ENCODE measurements at regions not wholly inside any gene's neighbourhood (a gene's known extent, or its start where the extent isn't known, plus 50 kb on each side); places are given as distances from the start of the nearest gene placed in this dataset.
"Not testable (repeated sequence)": the region's sequence is repeated elsewhere in the genome, so short reads cannot be mapped to it uniquely, and the experiment has no call there.

- no peak for DNase-seq (ENCODE audit: missing footprints)
- intact Hi-C loops (cut with DNase I), result no loop called here
- no peak for ATAC-seq
These were observed 275.2 kb downstream of the TRIML1 start for GRCh38 chr4:188414441-188414840.

- no peak for ATAC-seq
- intact Hi-C loops (cut with DNase I), result no loop called here
- DNase-seq (ENCODE audit: missing footprints), result no peak
These were observed 277.9 kb downstream of the TRIML1 start for GRCh38 chr4:188417181-188417580.

GRCh38 chr4:188423039-188423438 is 283.8 kb downstream of the TRIML1 start:
- no peak for DNase-seq (ENCODE audit: missing footprints)
- no peak for ATAC-seq
- intact Hi-C loops (cut with DNase I), result no loop called here

- DNase-seq (ENCODE audit: missing footprints) (no peak), ATAC-seq (no peak)
- intact Hi-C loops (cut with DNase I), result no loop called here
These were observed 289.7 kb downstream of the TRIML1 start for GRCh38 chr4:188428935-188429334.

GRCh38 chr4:188429965-188430364 is 290.7 kb downstream of the TRIML1 start:
- intact Hi-C loops (cut with DNase I), result no loop called here
- no peak for DNase-seq (ENCODE audit: missing footprints)
- no peak for ATAC-seq

GRCh38 chr4:188430384-188430783 is 291.1 kb downstream of the TRIML1 start:
- intact Hi-C loops (cut with DNase I), result no loop called here
- ATAC-seq, result peak; percentile 80
- no peak for DNase-seq (ENCODE audit: missing footprints)

- ATAC-seq, result no peak
- intact Hi-C loops (cut with DNase I), result no loop called here
- DNase-seq (ENCODE audit: missing footprints), result no peak
These were observed 293.1 kb downstream of the TRIML1 start for GRCh38 chr4:188432328-188432727.

GRCh38 chr4:188433741-188434315 is 294.6 kb downstream of the TRIML1 start:
- ATAC-seq (no peak), DNase-seq (ENCODE audit: missing footprints) (no peak)
- intact Hi-C loops (cut with DNase I), result no loop called here

GRCh38 chr4:188434643-188435042 is 295.4 kb downstream of the TRIML1 start:
- ATAC-seq (no peak), DNase-seq (ENCODE audit: missing footprints) (no peak)
- intact Hi-C loops (cut with DNase I), result no loop called here

- peak; percentile 25 for DNase-seq (ENCODE audit: missing footprints)
- intact Hi-C loops (cut with DNase I), result no loop called here
- no peak for ATAC-seq
These were observed 296.1 kb downstream of the TRIML1 start for GRCh38 chr4:188435381-188435780.

GRCh38 chr4:188437535-188437934 is 298.3 kb downstream of the TRIML1 start:
- intact Hi-C loops (cut with DNase I), result no loop called here
- ATAC-seq (no peak), DNase-seq (ENCODE audit: missing footprints) (no peak)

- intact Hi-C loops (cut with DNase I); DNase-seq (ENCODE audit: missing footprints); ATAC-seq: not testable (repeated sequence)
These were observed 299.2 kb downstream of the TRIML1 start for GRCh38 chr4:188438391-188438824.

- ATAC-seq (peak; percentile 89), DNase-seq (ENCODE audit: missing footprints) (no peak)
- intact Hi-C loops (cut with DNase I), result no loop called here
These were observed 300.5 kb downstream of the TRIML1 start for GRCh38 chr4:188439641-188440311.

- ATAC-seq (no peak), DNase-seq (ENCODE audit: missing footprints) (no peak)
- intact Hi-C loops (cut with DNase I), result no loop called here
These were observed 305.3 kb downstream of the TRIML1 start for GRCh38 chr4:188444500-188444899.

GRCh38 chr4:188448996-188449395 is 309.8 kb downstream of the TRIML1 start:
- DNase-seq (ENCODE audit: missing footprints); intact Hi-C loops (cut with DNase I); ATAC-seq: not testable (repeated sequence)

- intact Hi-C loops (cut with DNase I), result no loop called here
- DNase-seq (ENCODE audit: missing footprints) (no peak), ATAC-seq (no peak)
These were observed 311.3 kb downstream of the TRIML1 start for GRCh38 chr4:188450571-188450970.

GRCh38 chr4:188452097-188452496 is 312.9 kb downstream of the TRIML1 start:
- DNase-seq (ENCODE audit: missing footprints), result no peak
- no peak for ATAC-seq
- intact Hi-C loops (cut with DNase I), result no loop called here

- intact Hi-C loops (cut with DNase I), result no loop called here
- no peak for DNase-seq (ENCODE audit: missing footprints)
- ATAC-seq, result no peak
These were observed 315.3 kb downstream of the TRIML1 start for GRCh38 chr4:188454575-188454974.

GRCh38 chr4:188455062-188455752 is 316.0 kb downstream of the TRIML1 start:
- DNase-seq (ENCODE audit: missing footprints), result no peak
- intact Hi-C loops (cut with DNase I), result no loop called here
- no peak for ATAC-seq

- intact Hi-C loops (cut with DNase I), result no loop called here
- DNase-seq (ENCODE audit: missing footprints), result no peak
- no peak for ATAC-seq
These were observed 320.1 kb downstream of the TRIML1 start for GRCh38 chr4:188459381-188459780.

Measured in Right ventricle myocardium inferior (tissue), 1 donor.